ENCODE measurements at regions not wholly inside any gene's neighbourhood (a gene's known extent, or its start where the extent isn't known, plus 50 kb on each side); places are given as distances from the start of the nearest gene placed in this dataset.

DNA sequence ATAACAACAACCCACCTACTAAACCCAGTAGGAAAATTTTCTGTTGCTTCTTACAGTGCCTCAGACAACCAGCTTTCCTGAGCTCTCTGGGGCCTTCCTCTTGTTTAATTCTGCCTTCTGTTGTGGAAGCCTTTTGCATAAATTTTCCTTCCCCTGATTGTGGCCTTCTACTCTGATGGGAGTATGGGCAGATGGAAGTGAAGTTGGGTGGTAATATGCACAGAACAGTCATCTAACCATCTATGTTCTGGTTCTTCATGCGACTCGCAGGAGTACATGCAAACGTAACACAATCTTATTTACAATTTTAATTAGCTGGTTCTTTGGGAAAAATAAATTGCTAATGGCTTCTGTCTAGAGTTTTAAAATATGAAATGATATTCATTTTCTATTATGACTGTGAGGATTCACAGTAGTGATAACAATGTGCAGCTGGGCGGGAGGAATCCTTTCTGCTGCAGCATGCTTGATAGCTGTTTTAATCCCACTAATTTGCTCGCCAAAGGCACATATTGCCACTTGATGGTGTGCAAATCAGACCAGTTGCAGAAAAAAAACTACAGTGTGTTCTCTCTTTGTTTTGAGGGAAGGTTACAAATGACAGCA, 311.5 kb upstream of the ROPN1 start:
- TF ChIP-seq, protein P1, sequence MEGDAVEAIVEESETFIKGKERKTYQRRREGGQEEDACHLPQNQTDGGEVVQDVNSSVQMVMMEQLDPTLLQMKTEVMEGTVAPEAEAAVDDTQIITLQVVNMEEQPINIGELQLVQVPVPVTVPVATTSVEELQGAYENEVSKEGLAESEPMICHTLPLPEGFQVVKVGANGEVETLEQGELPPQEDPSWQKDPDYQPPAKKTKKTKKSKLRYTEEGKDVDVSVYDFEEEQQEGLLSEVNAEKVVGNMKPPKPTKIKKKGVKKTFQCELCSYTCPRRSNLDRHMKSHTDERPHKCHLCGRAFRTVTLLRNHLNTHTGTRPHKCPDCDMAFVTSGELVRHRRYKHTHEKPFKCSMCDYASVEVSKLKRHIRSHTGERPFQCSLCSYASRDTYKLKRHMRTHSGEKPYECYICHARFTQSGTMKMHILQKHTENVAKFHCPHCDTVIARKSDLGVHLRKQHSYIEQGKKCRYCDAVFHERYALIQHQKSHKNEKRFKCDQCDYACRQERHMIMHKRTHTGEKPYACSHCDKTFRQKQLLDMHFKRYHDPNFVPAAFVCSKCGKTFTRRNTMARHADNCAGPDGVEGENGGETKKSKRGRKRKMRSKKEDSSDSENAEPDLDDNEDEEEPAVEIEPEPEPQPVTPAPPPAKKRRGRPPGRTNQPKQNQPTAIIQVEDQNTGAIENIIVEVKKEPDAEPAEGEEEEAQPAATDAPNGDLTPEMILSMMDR (IDR thresholded peaks at IDR 0.05; ENCODE audit: low read length) = no peak
- TF ChIP-seq EZH2 (IDR thresholded peaks at IDR 0.05; ENCODE audit: borderline replicate concordance, low read length) = no peak
